ENCODE measurements at regions not wholly inside any gene's neighbourhood (a gene's known extent, or its start where the extent isn't known, plus 50 kb on each side); places are given as distances from the start of the nearest gene placed in this dataset.

DNA sequence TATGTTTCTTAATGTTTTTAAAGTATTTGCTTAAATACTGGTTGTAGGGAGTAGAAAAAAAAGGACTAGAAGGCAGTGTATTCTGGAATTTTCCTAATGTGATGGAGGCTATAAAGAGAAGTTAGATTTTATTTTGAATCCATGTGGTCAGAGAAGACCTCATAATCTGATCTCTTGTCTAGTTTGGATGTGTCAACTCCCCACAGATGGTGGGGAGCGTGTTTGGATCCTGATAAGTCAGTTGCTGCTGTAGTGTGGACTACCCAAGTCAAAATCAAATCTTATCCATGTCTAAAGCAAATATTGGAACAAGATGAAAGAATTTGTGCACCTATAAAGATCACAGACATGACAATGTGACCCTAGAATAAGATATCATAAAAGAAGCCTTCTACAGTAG, 918.0 kb downstream of the LTN1 start:
- TF ChIP-seq, protein P1, sequence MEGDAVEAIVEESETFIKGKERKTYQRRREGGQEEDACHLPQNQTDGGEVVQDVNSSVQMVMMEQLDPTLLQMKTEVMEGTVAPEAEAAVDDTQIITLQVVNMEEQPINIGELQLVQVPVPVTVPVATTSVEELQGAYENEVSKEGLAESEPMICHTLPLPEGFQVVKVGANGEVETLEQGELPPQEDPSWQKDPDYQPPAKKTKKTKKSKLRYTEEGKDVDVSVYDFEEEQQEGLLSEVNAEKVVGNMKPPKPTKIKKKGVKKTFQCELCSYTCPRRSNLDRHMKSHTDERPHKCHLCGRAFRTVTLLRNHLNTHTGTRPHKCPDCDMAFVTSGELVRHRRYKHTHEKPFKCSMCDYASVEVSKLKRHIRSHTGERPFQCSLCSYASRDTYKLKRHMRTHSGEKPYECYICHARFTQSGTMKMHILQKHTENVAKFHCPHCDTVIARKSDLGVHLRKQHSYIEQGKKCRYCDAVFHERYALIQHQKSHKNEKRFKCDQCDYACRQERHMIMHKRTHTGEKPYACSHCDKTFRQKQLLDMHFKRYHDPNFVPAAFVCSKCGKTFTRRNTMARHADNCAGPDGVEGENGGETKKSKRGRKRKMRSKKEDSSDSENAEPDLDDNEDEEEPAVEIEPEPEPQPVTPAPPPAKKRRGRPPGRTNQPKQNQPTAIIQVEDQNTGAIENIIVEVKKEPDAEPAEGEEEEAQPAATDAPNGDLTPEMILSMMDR (conservative IDR thresholded peaks at IDR 0.05; ENCODE audit: low read depth in 2 of 2), result no peak
- TF ChIP-seq POLR2AphosphoS5 (IDR thresholded peaks at IDR 0.05; ENCODE audit: low read depth) (no peak), EZH2 (IDR thresholded peaks at IDR 0.05; ENCODE audit: low read depth, unreplicated experiment) (no peak), STAT1 (IDR thresholded peaks at IDR 0.05; ENCODE audit: unreplicated experiment) (no peak), EZH2phosphoT487 (IDR thresholded peaks at IDR 0.05; ENCODE audit: unreplicated experiment) (no peak), CREB1 (CRISPR knock-in tag; IDR thresholded peaks at IDR 0.05; ENCODE audit: low read depth) (no peak), ZNF114 (CRISPR knock-in tag; IDR thresholded peaks at IDR 0.05) (no peak), JUNB (IDR thresholded peaks at IDR 0.05; ENCODE audit: unreplicated experiment) (no peak), ZNF331 (CRISPR knock-in tag; IDR thresholded peaks at IDR 0.05; ENCODE audit: low read depth) (no peak)
- TF ChIP-seq, protein P2, sequence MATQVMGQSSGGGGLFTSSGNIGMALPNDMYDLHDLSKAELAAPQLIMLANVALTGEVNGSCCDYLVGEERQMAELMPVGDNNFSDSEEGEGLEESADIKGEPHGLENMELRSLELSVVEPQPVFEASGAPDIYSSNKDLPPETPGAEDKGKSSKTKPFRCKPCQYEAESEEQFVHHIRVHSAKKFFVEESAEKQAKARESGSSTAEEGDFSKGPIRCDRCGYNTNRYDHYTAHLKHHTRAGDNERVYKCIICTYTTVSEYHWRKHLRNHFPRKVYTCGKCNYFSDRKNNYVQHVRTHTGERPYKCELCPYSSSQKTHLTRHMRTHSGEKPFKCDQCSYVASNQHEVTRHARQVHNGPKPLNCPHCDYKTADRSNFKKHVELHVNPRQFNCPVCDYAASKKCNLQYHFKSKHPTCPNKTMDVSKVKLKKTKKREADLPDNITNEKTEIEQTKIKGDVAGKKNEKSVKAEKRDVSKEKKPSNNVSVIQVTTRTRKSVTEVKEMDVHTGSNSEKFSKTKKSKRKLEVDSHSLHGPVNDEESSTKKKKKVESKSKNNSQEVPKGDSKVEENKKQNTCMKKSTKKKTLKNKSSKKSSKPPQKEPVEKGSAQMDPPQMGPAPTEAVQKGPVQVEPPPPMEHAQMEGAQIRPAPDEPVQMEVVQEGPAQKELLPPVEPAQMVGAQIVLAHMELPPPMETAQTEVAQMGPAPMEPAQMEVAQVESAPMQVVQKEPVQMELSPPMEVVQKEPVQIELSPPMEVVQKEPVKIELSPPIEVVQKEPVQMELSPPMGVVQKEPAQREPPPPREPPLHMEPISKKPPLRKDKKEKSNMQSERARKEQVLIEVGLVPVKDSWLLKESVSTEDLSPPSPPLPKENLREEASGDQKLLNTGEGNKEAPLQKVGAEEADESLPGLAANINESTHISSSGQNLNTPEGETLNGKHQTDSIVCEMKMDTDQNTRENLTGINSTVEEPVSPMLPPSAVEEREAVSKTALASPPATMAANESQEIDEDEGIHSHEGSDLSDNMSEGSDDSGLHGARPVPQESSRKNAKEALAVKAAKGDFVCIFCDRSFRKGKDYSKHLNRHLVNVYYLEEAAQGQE (IDR thresholded peaks at IDR 0.05; ENCODE audit: unreplicated experiment), result no peak
- TF ChIP-seq, protein P3, sequence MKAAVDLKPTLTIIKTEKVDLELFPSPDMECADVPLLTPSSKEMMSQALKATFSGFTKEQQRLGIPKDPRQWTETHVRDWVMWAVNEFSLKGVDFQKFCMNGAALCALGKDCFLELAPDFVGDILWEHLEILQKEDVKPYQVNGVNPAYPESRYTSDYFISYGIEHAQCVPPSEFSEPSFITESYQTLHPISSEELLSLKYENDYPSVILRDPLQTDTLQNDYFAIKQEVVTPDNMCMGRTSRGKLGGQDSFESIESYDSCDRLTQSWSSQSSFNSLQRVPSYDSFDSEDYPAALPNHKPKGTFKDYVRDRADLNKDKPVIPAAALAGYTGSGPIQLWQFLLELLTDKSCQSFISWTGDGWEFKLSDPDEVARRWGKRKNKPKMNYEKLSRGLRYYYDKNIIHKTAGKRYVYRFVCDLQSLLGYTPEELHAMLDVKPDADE (IDR thresholded peaks at IDR 0.05), result no peak

Data from GM23338 (cell line).